HG02642 (cell line): ENCODE measurements at regions not wholly inside any gene's neighbourhood (a gene's known extent, or its start where the extent isn't known, plus 50 kb on each side); places are given as distances from the start of the nearest gene placed in this dataset.

ENCODE experiments used
- ATAC-seq: cut with Tn5 transposase; IDR thresholded peaks from one replicate; pipeline ENCODE4 v1.9.1; 2021; ENCODE audit warnings: mild to moderate bottlenecking; ENCODE audit not compliant: unreplicated experiment, poor library complexity

- ATAC-seq: no peak
These were observed 202.1 kb upstream of the EPHA7 start for GRCh38 chr6:93621442-93621841.

GRCh38 chr6:93604951-93605350 is 185.6 kb upstream of the EPHA7 start:
- ATAC-seq: no peak

- ATAC-seq: no peak
These were observed 173.1 kb upstream of the EPHA7 start for GRCh38 chr6:93592417-93592816.

GRCh38 chr6:93586306-93586705 is 166.9 kb upstream of the EPHA7 start:
- no peak for ATAC-seq

GRCh38 chr6:93584300-93584699 is 164.9 kb upstream of the EPHA7 start:
- no peak for ATAC-seq

GRCh38 chr6:93581371-93581770 is 162.0 kb upstream of the EPHA7 start:
- ATAC-seq: no peak

GRCh38 chr6:93580446-93580845 is 161.1 kb upstream of the EPHA7 start:
- no peak for ATAC-seq

- no peak for ATAC-seq
These were observed 156.3 kb upstream of the EPHA7 start for GRCh38 chr6:93575495-93576267.

GRCh38 chr6:93574299-93574698 is 154.9 kb upstream of the EPHA7 start:
- ATAC-seq: no peak

- ATAC-seq: no peak
These were observed 152.0 kb upstream of the EPHA7 start for GRCh38 chr6:93571346-93571745.

- ATAC-seq: no peak
These were observed 148.8 kb upstream of the EPHA7 start for GRCh38 chr6:93568169-93568568.

GRCh38 chr6:93567164-93567563 is 147.8 kb upstream of the EPHA7 start:
- ATAC-seq: no peak

- ATAC-seq: no peak
These were observed 146.9 kb upstream of the EPHA7 start for GRCh38 chr6:93566285-93566684.

GRCh38 chr6:93562582-93562981 is 143.2 kb upstream of the EPHA7 start:
- no peak for ATAC-seq

GRCh38 chr6:93555292-93555691 is 135.9 kb upstream of the EPHA7 start:
- ATAC-seq: no peak

GRCh38 chr6:93554018-93554417 is 134.7 kb upstream of the EPHA7 start:
- ATAC-seq: no peak

- ATAC-seq: no peak
These were observed 131.4 kb upstream of the EPHA7 start for GRCh38 chr6:93550551-93551276.

GRCh38 chr6:93549868-93550267 is 130.5 kb upstream of the EPHA7 start:
- ATAC-seq: no peak

GRCh38 chr6:93524671-93525451 is 105.5 kb upstream of the EPHA7 start:
- no peak for ATAC-seq

- ATAC-seq: no peak
These were observed 104.0 kb upstream of the EPHA7 start for GRCh38 chr6:93523365-93523764.

GRCh38 chr6:93516441-93516840 is 97.1 kb upstream of the EPHA7 start:
- ATAC-seq: no peak
